GM19324 (cell line): ENCODE measurements at regions not wholly inside any gene's neighbourhood (a gene's known extent, or its start where the extent isn't known, plus 50 kb on each side); places are given as distances from the start of the nearest gene placed in this dataset.
"Not testable (repeated sequence)": the region's sequence is repeated elsewhere in the genome, so short reads cannot be mapped to it uniquely, and the experiment has no call there.

Experiments used
- ATAC-seq: cut with Tn5 transposase; IDR thresholded peaks from one replicate; pipeline ENCODE4 v1.9.1; 2021; ENCODE audit warnings: mild to moderate bottlenecking, moderate library complexity; ENCODE audit not compliant: unreplicated experiment, low FRiP score

- not testable (repeated sequence) for ATAC-seq
Measured at GRCh38 chr5:17032314-17032985, 96.4 kb upstream of the MYO10 start.

DNA sequence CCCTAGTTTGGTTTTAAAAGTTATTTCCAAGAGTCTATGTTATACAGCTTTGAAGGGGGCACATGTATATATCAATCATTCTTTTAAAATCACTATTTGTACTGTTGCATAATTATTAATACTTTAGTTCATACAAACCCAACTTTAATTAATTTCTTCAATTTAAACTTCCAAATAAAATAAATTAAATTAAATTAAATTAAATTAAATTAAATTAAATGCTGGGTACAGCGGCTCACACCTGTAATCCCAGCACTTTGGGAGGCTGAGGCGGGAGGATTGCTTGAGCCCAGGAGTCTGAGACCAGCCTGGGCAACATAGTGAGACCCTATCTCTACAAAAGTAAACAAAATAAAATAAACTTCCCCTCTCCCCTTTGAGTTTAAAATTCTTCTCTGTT is 98.9 kb upstream of the MYO10 start:
- not testable (repeated sequence) for ATAC-seq

- ATAC-seq, result no peak
Measured at GRCh38 chr5:17037751-17038150, 101.7 kb upstream of the MYO10 start.

GRCh38 chr5:17039170-17039569 is 103.1 kb upstream of the MYO10 start:
- no peak for ATAC-seq

- ATAC-seq, result no peak
Measured at GRCh38 chr5:17042041-17042440, 106.0 kb upstream of the MYO10 start.

DNA sequence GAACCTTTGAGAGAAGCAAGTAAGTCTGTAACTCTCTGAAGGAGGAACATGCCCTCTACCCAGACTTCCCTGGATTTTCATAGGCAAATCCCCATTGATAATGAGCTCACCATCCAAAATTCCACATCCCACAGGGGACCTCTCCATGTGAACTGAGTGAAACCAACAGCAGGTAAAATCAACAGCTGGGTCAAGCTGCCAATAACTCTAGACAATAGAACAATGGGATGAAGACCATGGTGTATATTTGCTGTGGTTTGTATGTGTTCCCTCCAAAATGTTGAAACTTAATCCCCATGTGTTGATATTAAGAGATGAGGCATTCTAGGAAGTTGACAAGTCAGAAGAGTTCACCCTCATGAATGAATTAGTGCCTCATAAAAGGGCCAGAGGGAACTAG is 110.2 kb upstream of the MYO10 start:
- ATAC-seq, result no peak

DNA sequence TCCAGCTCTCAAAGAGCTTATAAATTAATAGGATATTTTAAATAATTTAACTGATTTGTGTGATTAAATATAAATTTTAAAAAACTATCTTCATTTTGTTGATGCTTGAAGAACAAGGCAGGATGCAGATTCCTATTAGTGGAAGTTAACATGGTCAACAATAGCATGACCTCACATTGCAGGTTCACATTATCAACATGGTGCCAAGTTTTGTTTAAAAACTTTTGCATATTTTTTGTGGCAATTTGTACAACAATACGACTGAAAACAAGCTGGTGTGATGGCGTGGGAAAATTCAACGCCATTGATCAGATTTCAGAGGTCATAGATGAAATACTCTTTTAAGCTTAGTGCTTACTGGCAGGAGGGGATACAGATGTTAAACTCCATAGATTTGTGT is 114.1 kb upstream of the MYO10 start:
- no peak for ATAC-seq

DNA sequence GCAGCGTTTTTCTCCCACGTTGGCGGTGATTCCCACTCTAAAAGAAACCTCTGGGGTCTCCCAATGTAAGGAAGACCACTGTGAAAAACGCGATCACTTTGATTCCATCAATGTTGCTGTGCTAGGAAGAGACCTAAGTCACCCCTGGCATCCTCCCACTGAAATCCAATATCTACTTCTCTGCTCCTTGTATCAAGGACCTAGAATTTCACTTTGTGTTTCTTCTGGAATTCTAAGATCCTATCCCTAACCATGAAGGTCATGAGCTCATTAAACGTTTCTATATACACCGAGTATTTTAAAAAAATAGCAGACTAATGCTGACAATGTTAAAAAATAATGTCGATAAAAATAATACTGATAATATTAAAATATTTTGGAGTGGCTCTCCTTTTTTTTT is 118.8 kb upstream of the MYO10 start:
- ATAC-seq, result no peak

DNA sequence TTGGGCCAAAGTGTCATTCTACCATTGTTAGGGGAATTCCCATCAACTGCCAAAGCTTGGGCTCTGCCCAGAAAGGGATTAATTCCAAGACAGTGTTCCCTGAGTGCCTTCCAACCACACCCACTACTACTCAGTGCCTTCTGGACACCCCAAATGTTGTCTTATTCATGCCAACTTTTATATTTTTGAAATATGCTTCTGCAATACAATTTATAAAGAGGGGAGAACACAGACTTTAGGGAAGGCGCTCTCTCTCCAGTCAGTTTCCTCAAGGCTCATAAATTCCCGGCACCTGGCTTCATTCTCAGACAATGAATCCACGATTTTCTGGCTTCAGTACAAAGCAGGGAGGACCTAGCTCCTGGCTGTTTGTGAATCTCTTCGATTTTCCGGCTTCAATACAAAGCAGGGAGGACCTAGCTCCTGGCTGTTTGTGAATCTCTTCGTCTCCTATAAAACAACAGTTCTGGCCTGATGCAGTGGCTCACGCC is 120.1 kb upstream of the MYO10 start:
- ATAC-seq, result no peak

DNA sequence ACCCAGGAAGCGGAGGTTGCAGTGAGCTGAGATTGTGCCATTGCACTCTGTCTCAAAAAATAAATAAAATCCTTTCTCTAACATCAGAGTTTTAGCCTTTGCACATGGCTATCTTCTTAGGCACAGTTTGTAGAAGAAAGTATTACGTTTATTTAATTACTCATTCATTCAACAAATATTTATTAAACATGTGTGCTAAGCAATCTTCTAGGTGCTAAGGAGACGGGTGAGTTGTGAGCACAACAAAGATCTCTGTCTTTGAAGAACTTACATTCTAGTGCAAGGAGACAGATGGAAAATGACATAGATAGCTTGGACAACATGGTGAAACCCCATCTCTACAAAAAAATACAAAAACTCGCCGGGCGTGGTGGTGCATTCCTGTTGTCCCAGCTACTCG is 122.3 kb upstream of the MYO10 start:
- ATAC-seq, result no peak

DNA sequence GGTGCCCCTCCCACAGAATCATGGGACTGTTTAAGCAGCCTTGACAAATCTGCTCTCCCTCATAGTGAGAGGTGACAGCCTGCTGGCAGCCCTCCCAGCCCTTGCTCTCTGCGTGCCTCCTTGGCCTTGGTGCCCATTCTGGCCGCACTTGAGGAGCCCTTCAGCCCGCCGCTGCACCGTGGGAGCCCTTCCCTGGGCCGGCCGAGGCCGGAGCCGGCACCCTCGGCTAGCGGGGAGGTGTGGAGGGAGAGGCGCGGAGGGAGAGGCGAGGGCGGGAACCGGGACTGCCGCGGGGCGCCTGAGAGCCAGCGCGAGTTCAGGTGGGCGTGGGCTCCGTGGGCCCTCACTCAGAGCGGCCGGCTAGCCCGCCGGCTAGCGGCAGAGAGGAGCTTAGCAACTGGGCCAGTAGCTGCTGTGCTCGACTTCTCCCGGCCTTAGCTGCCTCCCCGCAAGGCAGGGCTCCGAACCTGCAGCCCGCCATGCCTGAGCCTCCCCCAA is 125.9 kb upstream of the MYO10 start:
- ATAC-seq, result no peak

DNA sequence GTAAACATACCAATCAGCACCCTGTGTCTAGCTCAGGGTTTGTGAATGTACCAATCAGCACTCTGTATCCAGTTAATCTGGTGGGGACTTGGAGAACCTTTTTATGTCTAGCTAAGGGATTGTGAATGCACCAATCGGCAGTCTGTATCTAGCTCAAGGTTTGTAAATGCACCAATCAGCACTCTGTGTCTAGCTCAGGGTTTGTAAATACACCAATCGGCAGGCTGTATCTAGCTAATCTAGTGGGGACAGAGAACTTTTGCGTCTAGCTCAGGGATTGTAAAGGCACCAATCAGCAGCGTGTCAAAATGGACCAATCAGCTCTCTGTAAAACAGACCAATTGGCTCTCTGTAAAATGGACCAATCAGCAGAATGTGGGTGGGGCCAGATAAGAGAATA is 126.7 kb upstream of the MYO10 start:
- ATAC-seq, result not testable (repeated sequence)

- ATAC-seq, result no peak
Measured at GRCh38 chr5:17064241-17064640, 128.2 kb upstream of the MYO10 start.

DNA sequence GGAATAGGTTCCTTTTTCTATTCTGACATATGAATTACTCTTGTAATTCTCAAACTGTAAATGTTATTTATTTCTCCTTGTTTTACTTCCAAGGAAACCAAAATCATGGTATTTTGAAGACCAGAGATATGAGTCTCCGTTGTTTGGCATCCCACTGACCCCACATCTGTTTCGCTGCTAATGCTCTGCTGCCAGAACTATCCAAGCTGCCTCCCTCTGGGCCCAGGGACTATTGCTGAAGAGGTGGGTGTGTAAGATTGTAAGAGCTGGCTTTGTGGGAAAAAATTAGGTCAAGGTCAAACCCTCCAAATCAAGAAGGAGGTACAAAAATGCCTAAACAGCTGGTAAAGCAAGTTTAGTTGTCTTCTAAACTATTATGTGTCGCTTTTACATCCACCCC is 129.4 kb upstream of the MYO10 start:
- no peak for ATAC-seq

DNA sequence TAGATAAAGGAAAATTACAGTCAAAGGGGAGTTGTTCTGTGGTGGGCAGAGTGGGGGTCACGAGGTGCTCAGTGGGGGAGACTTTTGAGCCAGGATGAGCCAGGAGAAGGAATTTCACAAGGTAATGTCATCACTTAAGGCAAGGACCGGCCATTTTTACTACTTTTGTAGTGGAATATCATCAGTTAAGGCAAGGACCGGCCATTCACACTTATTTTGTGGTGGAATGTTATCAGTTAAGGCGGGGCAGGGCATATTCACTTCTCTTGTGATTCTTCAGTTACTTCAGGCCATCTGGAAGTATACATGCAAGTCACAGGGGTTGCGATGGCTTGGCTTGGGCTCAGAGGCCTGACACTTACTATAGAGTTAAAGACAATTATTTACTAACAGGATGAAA is 129.9 kb upstream of the MYO10 start:
- ATAC-seq, result not testable (repeated sequence)

DNA sequence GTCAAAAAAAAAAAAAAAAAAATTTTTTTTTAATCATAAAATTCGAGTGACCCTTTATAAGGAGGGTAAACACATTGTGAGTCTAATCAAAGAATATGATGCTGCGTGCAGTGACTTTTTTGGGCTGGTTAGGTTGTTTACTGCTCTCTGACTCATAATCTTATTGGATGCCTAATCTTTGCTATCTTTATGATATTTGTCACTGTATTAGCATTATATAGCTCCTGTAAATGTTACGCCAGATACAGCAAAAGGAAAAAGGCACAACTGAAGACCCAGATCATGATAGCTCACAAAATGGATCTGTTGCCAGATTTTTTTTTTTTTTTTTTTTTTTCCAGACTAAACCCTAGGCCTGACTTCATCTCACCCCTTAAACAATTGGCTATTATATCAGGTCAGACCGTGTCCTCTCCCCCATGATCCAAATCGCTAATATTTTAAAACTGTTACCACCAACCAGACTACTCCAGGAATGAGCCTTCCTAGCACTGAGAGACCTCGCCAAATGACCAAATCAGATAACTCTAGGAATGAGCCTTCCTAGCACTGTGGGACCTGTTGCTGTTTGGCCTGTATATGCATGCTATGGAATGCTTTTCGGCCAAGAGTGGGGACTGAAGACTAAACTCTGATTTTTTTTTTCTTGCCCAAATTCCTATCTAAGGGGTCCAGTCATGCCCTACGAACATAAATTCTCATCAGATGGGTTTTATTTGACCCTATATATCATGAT is 131.7 kb upstream of the MYO10 start:
- no peak for ATAC-seq

DNA sequence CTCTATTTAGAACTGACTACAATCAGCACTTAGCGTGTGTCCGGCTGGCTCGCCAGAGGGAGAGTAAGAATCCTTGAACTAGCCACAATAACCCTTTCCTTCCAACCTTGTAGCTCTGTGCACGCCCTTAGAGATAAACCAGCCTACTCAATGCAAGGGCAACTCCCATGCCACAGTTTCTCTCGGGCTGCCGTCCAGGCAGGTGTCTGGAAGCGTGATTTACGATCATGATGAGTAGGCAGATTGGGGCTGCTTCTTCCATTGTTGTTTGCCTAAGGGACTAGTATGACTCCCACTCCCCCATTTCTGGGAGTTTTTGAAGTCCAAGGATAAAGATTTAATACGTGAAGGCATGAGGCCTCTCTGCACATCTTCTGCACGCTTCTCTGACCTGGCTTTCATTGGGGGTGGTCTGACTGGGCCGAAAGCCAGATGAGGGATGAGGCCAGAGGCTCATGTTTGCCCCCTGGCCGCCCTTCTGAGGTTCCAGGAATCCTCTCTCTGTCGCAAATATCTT is 134.0 kb upstream of the MYO10 start:
- no peak for ATAC-seq

DNA sequence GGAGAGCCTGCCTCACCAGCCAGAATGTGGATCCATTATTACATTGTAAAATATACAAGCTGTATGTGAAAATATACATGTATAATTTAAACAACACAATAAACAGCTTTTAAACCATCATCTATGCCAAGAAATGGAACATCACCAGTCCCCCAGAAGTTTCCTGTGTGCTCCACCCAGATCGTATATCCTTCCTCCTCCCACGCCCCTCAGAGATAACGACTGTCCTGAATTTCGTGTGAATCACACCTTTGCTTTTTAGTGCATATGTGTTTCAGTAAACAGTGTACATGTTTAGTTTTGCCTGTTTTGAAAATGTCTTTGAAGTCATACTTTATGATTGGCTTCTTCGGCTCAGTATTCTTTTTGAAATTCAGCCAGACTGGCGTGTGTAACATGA is 134.6 kb upstream of the MYO10 start:
- ATAC-seq, result no peak

- ATAC-seq, result no peak
Measured at GRCh38 chr5:17075236-17075635, 139.1 kb upstream of the MYO10 start.

GRCh38 chr5:17076272-17076671 is 140.2 kb upstream of the MYO10 start:
- ATAC-seq, result no peak

DNA sequence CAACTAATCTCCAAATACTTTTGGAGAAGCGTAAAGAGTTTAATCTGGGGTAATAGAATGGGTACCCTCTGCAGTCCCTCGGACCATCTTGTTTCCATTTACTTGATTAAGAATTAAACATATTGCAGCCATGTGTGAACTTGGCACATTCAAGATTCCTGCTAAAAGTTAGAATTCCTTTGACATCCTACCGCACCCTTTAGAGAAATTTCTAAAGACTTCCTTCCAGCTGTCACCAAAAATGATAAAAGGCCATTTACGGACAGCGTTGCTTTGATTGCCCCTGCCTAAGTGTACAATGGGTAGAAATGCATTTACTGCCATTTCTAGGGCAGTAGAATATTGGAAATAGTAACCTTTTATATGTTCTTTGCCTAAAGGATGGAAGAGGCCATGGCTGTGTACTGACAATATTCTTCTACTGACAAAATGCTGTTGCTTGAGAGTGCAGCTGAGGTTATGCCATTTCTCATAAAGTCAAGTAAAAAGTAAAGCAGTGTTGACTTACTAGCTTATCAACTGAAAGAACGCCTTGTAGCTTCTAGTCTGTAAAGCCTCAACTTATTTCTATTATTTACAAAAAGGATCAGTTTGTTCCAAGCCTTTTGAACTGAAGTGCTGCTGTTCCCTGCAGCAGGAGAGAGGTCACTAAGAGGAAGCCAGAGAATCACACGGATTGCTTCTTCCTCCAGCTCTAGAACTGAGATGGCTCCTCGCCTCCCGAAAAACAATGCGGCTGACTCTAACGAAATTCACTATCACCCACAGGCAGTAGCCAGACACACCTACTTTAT is 139.8 kb upstream of the BASP1 start:
- ATAC-seq, result no peak
